Activated CD4-positive, alpha-beta T cell treated with anti-CD3 and anti-CD28 coated beads, Interleukin-10, Interleukin-2, amounts not matched to agents 100 ng/mL and 50 ng/mL, durations not matched to agents 16 hours and 8 hours (primary cell): ENCODE measurements at regions not wholly inside any gene's neighbourhood (a gene's known extent, or its start where the extent isn't known, plus 50 kb on each side); places are given as distances from the start of the nearest gene placed in this dataset.

Source experiments
- DNase-seq: peaks from one replicate; pipeline ENCODE4 v3.0.0-alpha.2; 2020

DNA sequence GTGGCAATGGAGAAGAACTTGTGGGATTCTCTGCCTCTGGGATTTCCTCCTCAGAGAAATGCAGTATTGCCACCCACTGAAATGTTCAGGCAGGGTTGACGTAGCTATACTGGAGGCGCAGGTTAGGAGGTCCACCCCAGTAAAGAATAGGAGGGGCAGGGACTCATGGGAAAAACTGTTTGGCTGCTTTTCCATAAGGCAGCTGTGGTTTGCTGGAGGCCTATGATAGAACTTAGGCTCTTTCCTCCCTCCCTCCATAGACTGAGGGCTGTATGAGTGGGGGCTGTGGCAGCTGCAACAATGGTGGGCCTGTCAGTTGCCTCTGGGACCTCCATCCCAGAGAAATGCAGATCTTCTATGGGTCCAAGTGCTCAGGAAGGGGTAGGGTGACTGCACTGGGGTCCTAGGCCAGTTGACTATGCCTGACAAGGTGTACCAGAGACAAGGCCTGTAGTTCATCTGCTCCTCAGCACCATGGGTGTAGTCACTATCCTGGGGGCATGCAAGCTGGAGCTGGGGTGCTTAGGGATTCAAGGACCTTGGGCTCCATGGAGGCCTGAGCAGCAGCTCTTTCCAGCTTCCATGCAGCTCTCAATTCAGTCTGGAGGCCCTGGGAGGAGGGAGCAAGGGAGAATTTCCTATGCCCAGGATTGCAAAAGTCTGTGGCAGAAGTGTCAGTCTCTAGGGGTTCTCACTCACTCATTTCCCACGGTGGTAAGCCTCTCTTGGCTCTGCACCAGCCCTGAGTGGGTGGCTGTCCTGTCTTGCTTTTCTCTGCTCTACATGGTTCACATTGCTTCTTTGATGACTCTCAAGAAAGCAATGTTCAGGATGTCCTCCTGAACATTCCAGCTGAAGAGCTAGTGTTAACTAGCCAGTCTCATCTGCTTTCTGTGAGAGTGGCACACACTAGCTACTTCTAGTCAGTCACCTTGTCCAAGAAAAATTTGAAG, 353.0 kb downstream of the IDS start:
- DNase-seq = no peak

DNA sequence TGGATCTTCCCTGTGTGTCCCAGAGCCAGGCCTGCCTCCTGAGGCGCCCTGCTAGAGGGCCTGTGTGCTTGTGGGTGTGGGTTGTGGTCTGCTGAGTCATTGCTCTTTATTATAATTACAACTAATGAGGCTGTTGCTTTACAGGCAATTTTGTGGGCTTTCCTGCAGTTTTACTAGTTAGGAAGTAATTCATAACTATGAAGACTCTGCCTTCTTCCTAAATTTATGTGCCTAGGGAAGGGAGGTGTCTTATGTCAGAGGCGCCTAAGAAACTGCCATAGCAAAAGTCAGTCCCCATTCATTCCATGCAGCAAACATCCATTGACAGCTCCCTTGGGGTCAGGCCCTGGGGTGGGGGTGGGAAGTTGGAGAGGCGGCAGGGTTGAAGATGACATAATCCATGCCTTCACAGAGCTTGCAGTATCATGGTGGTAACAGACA, 359.2 kb downstream of the IDS start:
- DNase-seq = peak; percentile 35

DNA sequence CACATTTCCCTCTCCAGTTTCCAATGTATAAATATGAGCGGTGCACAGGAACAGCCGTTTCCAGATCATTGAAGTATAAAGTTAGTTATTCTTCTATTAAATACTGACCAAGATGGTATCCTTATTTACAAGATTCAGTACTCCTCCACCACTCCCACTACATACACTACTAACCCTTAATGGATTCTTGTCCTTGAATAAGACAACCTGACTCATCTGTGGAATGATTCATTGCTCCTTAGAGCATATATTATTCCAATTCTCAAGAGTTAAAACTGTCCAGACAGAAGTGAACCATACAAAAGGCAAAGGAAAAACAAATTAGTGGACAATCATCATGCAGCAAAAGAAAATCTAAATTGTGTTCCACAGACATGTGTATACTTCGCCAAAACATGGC, 373.3 kb downstream of the IDS start:
- no peak for DNase-seq

DNA sequence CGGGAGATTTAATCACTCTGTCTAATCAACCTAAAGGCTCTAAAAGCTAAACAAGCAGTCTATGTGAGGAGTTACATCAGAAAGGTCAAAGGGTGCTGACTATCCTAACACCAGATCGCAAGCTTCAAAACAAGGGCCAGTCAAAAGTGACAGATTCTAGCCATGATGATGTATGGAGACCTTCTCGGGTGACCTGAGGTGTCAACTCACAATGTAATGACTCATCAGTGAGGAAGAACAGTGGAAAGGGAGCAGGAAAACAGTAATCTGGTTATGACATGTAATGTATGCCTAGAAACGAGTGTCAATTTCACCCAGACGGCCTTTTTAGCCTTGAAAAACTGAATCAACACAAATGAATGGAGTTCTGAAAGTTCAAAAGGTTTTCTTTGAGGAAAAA, 375.3 kb downstream of the IDS start:
- peak; percentile 11 for DNase-seq

DNA sequence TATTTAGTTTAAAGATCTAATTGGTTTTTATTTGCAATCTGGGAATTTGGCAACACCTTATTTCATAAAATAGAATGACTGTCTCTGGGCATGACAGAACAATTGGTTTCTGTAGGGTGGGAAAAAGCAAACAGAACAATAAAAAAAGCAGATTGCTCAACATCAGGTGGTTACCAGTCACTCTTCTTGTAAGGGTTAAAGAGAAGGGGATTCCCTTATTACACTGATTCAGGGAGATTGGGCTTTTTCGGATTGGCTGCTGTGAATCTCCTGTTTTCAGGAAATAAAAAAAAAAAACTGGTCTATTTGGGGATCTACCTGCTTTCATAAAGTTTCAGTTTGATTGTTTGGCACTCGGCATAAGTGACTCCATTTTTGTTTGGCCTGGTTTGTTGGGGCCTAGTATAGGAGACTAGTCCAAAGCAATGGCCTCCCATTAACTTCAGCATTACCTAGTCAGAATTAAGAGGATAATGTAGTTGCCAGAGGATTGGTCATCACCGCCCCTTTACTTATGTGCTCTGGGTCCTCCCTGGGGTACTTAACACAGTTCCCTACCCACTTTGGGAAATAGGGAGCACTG, 380.5 kb downstream of the IDS start:
- DNase-seq = no peak

DNA sequence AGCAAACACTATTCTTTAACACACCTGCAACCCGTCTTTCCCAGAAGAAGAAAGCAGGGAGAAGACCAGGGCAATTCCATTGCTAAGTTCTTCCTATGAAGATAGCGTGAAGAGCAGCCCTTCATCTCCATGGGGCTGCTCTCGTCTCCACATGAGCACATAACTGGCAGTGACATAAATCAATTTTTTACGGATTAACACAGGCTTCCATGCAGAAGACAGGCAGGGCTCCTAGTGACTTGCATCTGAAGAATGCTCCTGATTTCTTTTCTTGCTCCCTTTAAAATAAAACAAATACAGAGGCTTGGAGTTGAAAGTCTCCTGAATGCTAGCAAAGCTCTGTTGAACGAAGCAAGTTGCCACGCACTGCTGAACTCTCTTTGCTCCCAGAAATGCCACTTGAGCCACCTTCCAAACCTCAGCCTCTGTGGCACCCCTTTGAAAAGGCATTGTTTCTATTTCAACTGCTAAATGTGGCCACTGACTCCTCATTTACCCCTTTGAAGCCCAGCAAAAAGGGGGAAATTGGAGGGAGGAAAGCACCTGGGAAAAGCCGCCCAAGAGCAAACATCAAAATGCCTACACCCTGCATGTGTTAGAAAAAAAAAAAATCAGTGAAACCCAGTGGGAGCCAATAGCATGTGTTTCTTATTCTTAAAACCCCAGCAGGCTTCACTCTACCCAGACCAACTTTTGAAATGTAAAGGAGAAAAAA, 383.7 kb downstream of the IDS start:
- no peak for DNase-seq

DNA sequence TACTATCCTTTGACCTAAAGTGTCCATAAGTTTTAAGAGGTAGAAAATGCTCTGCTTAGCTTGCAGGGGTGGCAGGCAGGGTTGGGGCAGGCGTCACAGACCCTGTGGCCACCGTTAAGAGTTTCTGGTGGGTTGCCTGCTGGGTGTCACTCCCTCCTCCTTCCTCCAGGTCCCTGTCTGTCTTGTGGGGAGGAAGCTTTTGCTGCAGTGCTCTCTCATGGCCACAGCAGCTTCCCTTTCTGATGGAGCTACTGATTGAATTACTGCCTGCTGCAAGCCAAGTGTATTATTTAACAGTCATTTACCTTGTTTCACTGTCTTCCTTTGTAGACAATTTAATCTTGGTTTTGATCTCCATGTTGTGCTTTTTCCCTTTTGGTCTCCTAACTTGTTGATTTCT, 384.6 kb downstream of the IDS start:
- no peak for DNase-seq

DNA sequence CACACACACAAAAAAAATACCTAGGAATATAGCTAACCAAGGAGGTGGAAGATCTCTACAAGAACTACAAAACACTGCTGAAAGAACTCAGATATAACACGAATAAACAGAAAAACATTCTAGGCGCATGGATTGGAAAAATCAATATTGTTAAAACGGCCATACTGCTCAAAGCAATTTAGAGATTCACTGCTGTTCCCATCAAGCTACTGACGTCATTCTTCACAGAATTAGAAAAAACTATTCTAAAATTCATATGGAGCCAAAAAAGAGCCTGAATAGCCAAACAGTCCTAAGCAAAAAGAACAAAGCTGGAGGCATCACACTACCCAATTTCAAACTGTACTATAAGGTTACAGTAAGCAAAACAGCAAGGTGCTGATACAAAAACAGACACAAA, 390.2 kb downstream of the IDS start:
- no peak for DNase-seq

DNA sequence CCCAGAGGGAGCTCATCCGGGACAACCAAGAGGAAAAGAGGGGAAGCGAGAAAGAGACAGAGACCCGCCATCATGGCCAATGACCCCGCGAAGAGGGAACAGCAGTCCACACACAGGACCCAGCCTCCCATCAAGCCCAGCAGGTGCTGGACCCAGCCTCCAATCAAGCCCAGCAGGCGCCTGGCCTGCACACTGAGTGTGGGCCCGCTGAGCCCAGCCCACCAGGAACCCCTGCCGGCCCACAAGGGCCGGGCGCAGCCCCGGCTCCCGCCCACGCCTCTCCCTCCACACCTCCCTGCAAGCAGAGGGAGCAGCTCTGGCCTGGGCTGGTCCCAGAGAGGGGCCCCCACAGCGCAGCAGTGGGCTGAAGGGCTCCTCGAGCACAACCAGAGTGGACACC, 391.1 kb downstream of the IDS start:
- DNase-seq = no peak

DNA sequence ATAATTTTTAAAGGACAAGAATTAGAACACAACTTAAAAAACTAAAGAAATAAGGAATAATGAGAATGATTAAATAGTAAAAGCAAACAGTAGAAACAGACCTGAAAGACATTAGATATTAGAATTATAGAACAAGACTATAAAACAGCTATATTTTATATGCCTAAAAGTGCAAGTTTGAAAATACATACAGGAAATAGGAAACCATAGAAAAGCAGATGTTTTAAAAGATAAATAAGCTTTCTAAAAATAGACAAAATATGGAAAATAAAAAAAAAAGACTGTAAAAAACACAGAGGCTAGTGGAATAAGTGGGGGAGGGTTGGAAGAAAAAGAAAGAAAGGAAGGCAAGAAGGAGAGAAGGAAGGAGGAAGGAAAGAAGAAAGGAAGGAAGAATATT, 407.3 kb downstream of the IDS start:
- DNase-seq = no peak

DNA sequence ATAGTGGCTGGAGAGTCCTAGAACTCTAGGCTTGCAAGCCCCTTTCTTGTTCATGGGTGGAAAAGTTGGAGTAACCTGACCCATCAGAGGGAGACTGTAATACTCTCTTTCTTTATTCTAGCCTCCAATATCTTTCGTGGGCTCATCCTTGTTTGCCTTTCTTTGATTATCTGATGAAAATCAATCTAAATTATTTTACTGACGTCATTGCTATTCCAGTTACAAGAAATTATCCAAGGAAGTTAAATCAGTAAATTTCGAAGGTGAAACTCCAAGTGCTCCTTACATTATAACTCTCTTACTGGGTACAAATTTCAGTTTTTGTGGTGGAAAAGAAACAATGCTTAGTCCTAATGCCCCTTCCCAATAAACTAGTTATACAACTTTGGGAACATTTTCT, 412.9 kb downstream of the IDS start:
- DNase-seq = no peak

DNA sequence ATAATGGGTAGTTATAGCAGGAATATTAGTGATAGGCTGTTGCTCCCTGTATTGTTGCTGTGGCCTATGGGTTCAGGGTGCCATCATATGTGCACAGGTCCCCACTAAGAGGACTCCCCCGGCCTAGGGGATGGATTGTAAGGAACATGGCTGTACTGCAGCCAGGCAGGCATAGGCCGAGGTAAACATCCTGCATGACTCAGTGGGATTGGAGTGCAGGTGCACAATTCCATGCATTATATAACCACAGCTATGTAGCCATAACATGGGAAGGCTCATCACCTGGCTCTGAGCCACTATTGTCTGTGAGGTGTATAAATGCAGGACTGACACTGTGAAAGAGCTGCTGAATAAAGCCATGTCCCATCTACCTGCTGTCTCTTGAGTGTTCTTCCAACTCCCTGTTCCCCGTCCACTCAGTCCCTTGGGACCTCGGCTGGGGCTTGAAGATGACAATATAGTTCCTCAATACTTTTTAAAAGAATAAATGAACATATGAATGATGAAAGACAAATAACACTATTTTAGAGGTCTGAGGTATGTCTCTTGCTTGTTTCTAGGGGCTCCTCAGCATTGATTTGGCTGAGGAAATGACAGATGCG, 425.2 kb downstream of the IDS start:
- no peak for DNase-seq

DNA sequence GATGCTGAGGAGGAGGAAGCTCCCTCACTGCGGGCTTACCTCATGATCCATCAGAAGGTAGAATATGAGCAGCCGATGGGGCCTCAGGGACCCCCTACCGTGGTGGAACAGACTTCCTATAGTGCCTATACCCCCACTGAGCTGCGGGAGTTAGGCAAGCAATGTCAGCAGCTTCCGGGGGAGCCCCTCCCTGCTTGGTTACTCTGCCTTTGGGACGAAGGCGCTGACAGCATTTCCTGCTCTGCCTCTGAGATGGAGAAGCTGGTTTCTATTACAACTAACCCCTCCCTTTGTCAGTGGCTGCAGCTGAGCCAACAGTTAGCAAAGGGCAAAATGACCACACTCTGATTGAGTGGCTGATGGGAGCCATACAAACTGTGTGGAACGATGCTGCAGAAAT, 430.7 kb downstream of the IDS start:
- no peak for DNase-seq

DNA sequence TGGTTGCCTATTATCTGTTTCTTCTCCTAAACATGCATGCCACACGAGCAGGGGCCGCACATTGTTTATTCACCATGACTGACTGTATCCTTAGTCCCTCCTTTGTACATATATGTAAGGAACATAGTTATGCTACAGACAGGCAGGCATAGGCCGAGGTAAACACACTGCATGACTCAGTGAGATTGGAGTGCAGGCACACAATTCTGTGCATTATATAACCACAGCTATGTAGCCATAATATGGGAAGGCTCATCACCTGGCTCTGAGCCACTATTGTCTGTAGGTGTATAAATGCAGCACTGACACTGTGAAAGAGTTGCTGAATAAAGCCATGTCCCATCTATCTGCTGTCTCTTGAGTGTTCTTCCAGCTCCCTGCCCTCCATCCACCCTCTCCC, 431.6 kb downstream of the IDS start:
- no peak for DNase-seq

DNA sequence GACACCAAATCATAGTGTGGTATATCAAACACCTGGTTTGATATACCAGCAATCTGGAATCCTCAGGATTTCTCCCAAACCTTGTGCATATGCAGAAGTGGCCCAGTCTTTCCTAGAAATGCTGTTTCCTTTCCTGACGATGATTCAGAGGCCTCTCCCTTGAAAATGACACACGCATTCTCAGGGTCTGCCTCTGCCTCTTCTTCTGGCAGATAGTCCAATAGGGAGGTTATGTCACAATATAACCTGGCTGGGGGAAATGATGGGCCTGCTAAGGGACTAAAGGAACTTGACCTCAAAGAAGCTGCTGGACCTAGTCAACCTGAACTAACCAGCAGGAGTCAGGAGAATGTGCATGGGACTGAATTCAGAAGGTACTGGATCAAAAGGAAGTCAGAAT, 435.2 kb downstream of the IDS start:
- no peak for DNase-seq

DNA sequence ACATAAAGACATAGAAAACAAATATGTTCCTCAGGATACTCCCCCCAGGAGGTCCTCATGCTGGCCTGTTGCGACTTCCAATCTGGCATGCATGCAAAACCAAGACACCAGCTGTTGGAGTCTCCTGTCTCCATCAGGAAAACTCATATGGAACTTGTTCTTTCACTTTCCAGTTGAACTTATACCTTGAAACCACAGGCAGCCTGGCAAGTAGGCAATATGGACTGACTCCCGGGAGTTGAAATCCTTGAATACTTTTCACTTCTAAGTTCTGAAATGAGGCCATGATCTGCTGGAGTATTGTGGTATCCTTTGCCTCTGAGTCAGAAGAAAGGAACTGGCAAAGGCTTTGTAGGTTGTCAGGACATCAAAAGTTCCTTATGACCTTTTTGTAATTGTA, 444.2 kb downstream of the IDS start:
- no peak for DNase-seq
